Chondrocyte (in vitro differentiated cells): ENCODE measurements at regions not wholly inside any gene's neighbourhood (a gene's known extent, or its start where the extent isn't known, plus 50 kb on each side); places are given as distances from the start of the nearest gene placed in this dataset.

Experiments
- DNase-seq: peaks from one replicate; pipeline ENCODE4 v3.0.0; 2021; ENCODE audit warnings: mixed read lengths, low spot score
- H3K27ac Mint-ChIP-seq: one replicate; pipeline ENCODE4 v1.8.0; 2021; ENCODE audit warnings: mild to moderate bottlenecking, moderate library complexity, mixed read lengths; ENCODE audit not compliant: unreplicated experiment
- H3K27me3 Mint-ChIP-seq: 2 replicates; pipeline ENCODE4 v1.8.0; 2021; ENCODE audit warnings: low read depth, mixed read lengths
- H3K36me3 Mint-ChIP-seq: 2 replicates; pipeline ENCODE4 v1.8.0; 2021; ENCODE audit warnings: low read depth, mixed read lengths
- H3K4me1 Mint-ChIP-seq: 2 replicates; pipeline ENCODE4 v1.8.0; 2021; ENCODE audit warnings: low read depth, mild to moderate bottlenecking, mixed read lengths
- H3K4me3 Mint-ChIP-seq: one replicate; pipeline ENCODE4 v1.8.0; 2021; ENCODE audit warnings: mild to moderate bottlenecking, moderate library complexity, mixed read lengths; ENCODE audit not compliant: unreplicated experiment
- H3K9me3 Mint-ChIP-seq: 2 replicates; pipeline ENCODE4 v1.8.0; 2021; ENCODE audit warnings: low read depth, mixed read lengths
- CTCF ChIP-seq: fragments of 200-600 bp; sonication (generic); IDR thresholded peaks from 2 replicates; pipeline ENCODE4 v1.5.0; 2021; ENCODE audit warnings: antibody characterized with exemption, mild to moderate bottlenecking, moderate library complexity

- Mint-ChIP-seq H3K4me3 (no peak overlapping the region), H3K9me3 (no peaks in the 10 kb centered on the region), H3K27ac (no peak overlapping the region), H3K4me1 (no peaks in the 10 kb centered on the region), H3K36me3 (no peaks in the 10 kb centered on the region), H3K27me3 (no peaks in the 10 kb centered on the region)
- TF ChIP-seq CTCF, result no peak
- DNase-seq, result no peak
These were observed 201.5 kb downstream of the MDFIC start for GRCh38 chr7:115123441-115123840.

DNA sequence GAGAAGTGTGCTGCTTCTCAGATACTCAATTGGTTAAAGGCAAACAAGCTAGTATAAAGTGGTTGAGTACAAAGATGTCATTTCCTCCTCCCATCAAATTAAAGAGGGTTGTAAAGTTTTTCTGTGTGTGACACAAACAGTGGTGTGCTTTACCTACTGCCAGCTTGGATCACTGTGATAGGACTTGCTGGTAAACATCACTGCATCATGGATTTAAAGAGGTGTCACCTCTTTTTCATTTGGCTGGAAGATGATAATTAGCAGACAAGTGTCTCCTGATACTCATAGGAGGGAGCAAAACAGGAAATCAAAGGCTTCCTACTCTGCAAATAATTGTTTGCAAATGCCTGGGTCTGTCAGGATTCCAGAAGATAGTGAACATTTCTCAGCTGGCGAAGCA is 200.5 kb downstream of the MDFIC start:
- no peaks in the 10 kb centered on the region for H3K36me3 Mint-ChIP-seq
- no peak overlapping the region for H3K27ac Mint-ChIP-seq
- no peak overlapping the region for H3K4me3 Mint-ChIP-seq
- H3K4me1 Mint-ChIP-seq, result no peaks in the 10 kb centered on the region
- DNase-seq, result no peak
- TF ChIP-seq CTCF, result no peak
- H3K9me3 Mint-ChIP-seq, result no peaks in the 10 kb centered on the region
- H3K27me3 Mint-ChIP-seq, result no peaks in the 10 kb centered on the region

DNA sequence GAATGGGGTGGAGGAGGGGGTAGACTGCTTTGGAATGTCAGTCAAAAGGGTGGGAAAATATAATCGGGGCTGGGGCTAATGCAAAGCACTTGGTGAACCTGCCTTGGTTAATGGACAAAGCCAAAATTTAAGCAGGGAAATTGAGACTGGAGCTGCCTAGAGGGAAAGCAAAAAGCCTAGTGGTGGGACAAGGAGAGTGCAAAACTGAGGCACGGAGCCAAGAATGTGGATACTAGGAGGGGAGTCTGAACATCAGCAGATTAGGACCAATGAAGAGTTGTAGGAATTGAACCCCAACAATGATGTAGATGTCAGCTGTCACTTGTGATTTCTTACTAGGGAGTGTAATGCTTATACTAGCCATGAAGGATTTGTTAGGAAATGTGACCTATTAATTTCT is 195.9 kb downstream of the MDFIC start:
- Mint-ChIP-seq H3K4me3 (no peak overlapping the region), H3K36me3 (no peaks in the 10 kb centered on the region), H3K27ac (no peak overlapping the region), H3K4me1 (peaks cover 4% of the 10 kb centered on the region), H3K9me3 (no peaks in the 10 kb centered on the region), H3K27me3 (no peaks in the 10 kb centered on the region)
- no peak for DNase-seq
- TF ChIP-seq CTCF, result no peak

GRCh38 chr7:115116773-115117715 is 195.2 kb downstream of the MDFIC start:
- TF ChIP-seq CTCF, result no peak
- Mint-ChIP-seq H3K4me1 (peaks cover 4% of the 10 kb centered on the region), H3K36me3 (no peaks in the 10 kb centered on the region), H3K27ac (no peak overlapping the region), H3K27me3 (no peaks in the 10 kb centered on the region), H3K4me3 (no peak overlapping the region), H3K9me3 (no peaks in the 10 kb centered on the region)
- DNase-seq, result no peak

GRCh38 chr7:115113776-115114175 is 191.9 kb downstream of the MDFIC start:
- Mint-ChIP-seq H3K36me3 (no peaks in the 10 kb centered on the region), H3K27ac (no peak overlapping the region), H3K27me3 (no peaks in the 10 kb centered on the region), H3K4me3 (no peak overlapping the region), H3K9me3 (no peaks in the 10 kb centered on the region), H3K4me1 (peaks cover 4% of the 10 kb centered on the region)
- no peak for TF ChIP-seq CTCF
- DNase-seq, result no peak
